ENCODE measurements at regions not wholly inside any gene's neighbourhood (a gene's known extent, or its start where the extent isn't known, plus 50 kb on each side); places are given as distances from the start of the nearest gene placed in this dataset.
A peak's percentile ranks its signal among the peaks of the same experiment; 100 is the strongest.

DNA sequence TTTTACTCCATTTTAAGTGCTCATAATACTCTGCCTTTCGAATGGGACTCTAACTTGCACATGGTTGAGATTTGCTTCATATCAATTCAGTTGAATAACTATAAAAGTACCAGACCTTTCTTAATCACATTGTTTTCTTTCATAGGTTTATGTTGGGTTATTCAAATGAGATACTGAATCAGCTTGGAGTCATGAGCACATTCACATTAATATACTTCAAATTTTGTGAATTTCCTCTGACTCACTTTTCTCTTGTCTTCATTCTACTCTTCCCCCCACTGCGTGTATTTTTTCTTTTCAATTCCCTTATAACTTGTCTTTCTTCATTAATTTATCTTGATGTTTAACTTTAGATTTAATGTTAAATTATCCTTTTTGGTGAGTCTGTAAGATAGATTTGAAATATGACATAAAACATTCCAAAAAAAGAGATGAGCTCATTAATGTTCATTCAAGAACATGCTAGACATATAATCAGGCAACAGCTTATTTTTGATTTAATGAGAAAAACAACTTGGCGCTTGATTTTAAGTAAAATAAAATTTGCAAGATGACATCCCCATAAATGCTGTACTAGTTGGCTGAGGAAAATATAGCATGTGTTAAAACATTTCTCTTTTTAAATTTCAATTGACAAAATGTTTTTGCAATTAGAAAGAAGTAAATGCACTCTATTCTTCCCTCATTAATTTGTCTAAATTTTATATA is 736.0 kb downstream of the CD109 start:
- TF ChIP-seq POLR2AphosphoS5 (IDR thresholded peaks at IDR 0.05) (no peak), POLR2A (IDR thresholded peaks at IDR 0.05) (no peak)
- TF ChIP-seq, protein P1, sequence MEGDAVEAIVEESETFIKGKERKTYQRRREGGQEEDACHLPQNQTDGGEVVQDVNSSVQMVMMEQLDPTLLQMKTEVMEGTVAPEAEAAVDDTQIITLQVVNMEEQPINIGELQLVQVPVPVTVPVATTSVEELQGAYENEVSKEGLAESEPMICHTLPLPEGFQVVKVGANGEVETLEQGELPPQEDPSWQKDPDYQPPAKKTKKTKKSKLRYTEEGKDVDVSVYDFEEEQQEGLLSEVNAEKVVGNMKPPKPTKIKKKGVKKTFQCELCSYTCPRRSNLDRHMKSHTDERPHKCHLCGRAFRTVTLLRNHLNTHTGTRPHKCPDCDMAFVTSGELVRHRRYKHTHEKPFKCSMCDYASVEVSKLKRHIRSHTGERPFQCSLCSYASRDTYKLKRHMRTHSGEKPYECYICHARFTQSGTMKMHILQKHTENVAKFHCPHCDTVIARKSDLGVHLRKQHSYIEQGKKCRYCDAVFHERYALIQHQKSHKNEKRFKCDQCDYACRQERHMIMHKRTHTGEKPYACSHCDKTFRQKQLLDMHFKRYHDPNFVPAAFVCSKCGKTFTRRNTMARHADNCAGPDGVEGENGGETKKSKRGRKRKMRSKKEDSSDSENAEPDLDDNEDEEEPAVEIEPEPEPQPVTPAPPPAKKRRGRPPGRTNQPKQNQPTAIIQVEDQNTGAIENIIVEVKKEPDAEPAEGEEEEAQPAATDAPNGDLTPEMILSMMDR (IDR thresholded peaks at IDR 0.05) = no peak
- H3K27ac ChIP-seq = no peak overlapping the region
- no peaks in the 10 kb centered on the region for H3K9me3 ChIP-seq
- intact Hi-C loops (cut with DNase I; ENCODE audit: low total_unique reads) = no loop called here
- no peaks in the 10 kb centered on the region for H3K36me3 ChIP-seq
- H3K4me3 ChIP-seq = no peak overlapping the region
- DNase-seq (ENCODE audit: low spot score in 2 of 2) = no peak
- no peaks in the 10 kb centered on the region for H3K4me1 ChIP-seq
- H3K27me3 ChIP-seq = no peaks in the 10 kb centered on the region

DNA sequence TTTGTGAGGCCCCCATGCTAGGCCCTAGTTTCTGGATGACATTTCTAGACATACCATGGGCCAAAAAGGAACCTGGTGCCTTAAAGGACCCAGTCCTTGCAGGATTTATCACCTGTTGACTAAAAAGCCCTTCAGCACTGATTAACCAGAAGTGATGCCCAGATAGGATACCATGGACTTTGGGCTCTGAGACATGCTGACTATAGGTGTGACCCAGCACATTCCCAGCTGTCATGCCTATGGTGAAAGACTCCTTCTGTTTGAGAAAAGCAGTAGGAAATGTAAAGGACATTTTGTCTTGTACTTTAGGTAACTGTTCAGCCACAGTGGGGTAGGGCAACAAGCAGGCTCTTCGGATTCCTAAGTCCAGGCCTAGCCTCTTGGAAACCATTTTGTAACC is 724.2 kb downstream of the CD109 start:
- Histone ChIP-seq H3K9me3 (peaks cover 0 to 9% of the 10 kb centered on the region in 2 donors), H3K36me3 (no peaks in the 10 kb centered on the region), H3K4me1 (no peaks in the 10 kb centered on the region), H3K27me3 (no peaks in the 10 kb centered on the region), H3K4me3 (no peak overlapping the region), H3K27ac (no peak overlapping the region)
- TF ChIP-seq POLR2A (IDR thresholded peaks at IDR 0.05) (no peak), POLR2AphosphoS5 (IDR thresholded peaks at IDR 0.05) (no peak)
- TF ChIP-seq, protein P1 (IDR thresholded peaks at IDR 0.05) = no peak
- DNase-seq (ENCODE audit: low spot score in 2 of 2) = no peak
- intact Hi-C loops (cut with DNase I; ENCODE audit: low total_unique reads) = no loop called here

DNA sequence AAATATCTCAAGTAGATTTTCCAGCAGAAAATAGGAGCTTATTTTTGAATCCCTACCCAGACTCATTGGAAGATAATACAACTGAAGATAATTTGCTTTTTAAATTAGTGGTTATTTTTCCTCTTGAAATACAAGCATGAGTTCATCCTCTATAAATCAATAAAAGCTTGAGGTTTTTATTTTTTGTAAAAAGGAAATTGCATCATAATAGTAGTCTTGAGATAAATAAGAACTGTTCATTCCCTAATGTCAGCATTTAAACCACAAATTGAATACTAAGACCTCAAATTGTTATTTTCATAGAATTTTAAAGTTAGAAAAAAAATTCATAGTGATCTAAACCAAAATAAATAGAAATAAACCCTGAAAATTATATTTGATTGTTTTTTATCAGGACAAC is 719.1 kb downstream of the CD109 start:
- Histone ChIP-seq H3K27ac (no peak overlapping the region), H3K36me3 (no peaks in the 10 kb centered on the region), H3K9me3 (no peaks in the 10 kb centered on the region), H3K4me3 (no peak overlapping the region), H3K4me1 (no peaks in the 10 kb centered on the region), H3K27me3 (no peaks in the 10 kb centered on the region)
- no peak for TF ChIP-seq POLR2A (IDR thresholded peaks at IDR 0.05)
- TF ChIP-seq POLR2AphosphoS5 (IDR thresholded peaks at IDR 0.05) = no peak
- TF ChIP-seq, protein P1 (IDR thresholded peaks at IDR 0.05) = no peak
- no peak for DNase-seq (ENCODE audit: low spot score in 2 of 2)
- intact Hi-C loops (cut with DNase I; ENCODE audit: low total_unique reads) = no loop called here

DNA sequence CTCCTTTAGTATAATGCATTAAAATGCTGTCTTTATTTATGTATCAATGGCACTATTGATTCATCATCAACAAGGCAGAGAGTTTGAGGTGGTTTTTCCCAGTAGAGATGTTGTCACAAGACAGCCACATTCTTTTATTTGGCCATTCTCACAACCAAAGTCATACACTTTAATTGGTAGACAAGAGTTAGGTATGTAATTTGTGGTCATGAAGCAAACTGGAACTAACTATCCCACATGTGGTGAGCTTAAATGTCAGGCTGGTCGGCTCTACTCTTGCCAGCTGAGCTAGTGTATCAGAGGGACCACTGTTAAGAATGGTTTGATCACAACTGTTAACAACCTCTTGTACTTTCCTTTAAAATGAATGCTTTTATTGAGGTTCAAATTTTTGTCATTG is 714.6 kb downstream of the CD109 start:
- no peak overlapping the region for H3K4me3 ChIP-seq
- H3K27ac ChIP-seq = no peak overlapping the region
- no peak for TF ChIP-seq POLR2A (IDR thresholded peaks at IDR 0.05)
- no peak for TF ChIP-seq POLR2AphosphoS5 (IDR thresholded peaks at IDR 0.05)
- H3K9me3 ChIP-seq = no peaks in the 10 kb centered on the region
- no peaks in the 10 kb centered on the region for H3K36me3 ChIP-seq
- no peaks in the 10 kb centered on the region for H3K4me1 ChIP-seq
- intact Hi-C loops (cut with DNase I; ENCODE audit: low total_unique reads) = loop anchor here (5.0 kb wide), 1 partner anchor 802 kb away; no protein-coding TSS in a partner anchor
- DNase-seq (ENCODE audit: low spot score in 2 of 2) = no peak
- no peaks in the 10 kb centered on the region for H3K27me3 ChIP-seq

DNA sequence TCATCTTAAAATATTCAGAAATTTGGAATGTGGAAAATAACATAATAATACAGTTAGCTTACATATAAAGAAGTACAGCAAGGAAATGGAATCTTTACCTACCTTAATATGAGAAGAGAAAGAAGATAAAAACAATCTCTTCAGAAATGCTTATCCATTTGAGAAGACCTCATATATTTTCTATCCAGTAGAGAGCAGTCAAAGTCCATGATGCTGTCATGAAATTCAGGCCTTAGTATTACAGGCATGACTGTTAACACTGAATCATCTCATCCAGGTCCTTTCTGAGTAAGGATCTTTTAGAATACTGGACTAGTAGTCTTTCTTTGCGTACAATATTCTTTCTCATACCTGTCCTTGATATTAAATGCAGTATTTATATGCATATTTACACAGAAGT is 713.4 kb downstream of the CD109 start:
- Histone ChIP-seq H3K27ac (no peak overlapping the region), H3K9me3 (no peaks in the 10 kb centered on the region), H3K27me3 (no peaks in the 10 kb centered on the region), H3K4me1 (no peaks in the 10 kb centered on the region), H3K4me3 (no peak overlapping the region), H3K36me3 (no peaks in the 10 kb centered on the region)
- TF ChIP-seq POLR2AphosphoS5 (IDR thresholded peaks at IDR 0.05) = no peak
- TF ChIP-seq, protein P1 (IDR thresholded peaks at IDR 0.05) = peak in 1 of 3 donors; percentile 43
- intact Hi-C loops (cut with DNase I; ENCODE audit: low total_unique reads) = no loop called here
- DNase-seq (ENCODE audit: low spot score in 2 of 2) = no peak

All from breast epithelium (tissue), 4 donors.